Mucosa of rectum (tissue), 2 donors: ENCODE measurements at regions not wholly inside any gene's neighbourhood (a gene's known extent, or its start where the extent isn't known, plus 50 kb on each side); places are given as distances from the start of the nearest gene placed in this dataset.
A peak's percentile ranks its signal among the peaks of the same experiment; 100 is the strongest.

Source experiments
- H3K27ac ChIP-seq, 2 donors: one replicate each; pipeline ENCODE4 v1.7.0; 2013; ENCODE audit warnings: inconsistent platforms in 2 of 2, low read depth in 2 of 2, low read length in 2 of 2
- H3K27me3 ChIP-seq, 2 donors: one replicate each; pipeline ENCODE4 v1.7.0; 2013; ENCODE audit warnings: low read length in 2 of 2; ENCODE audit not compliant: control insufficient read depth in 2 of 2, insufficient read depth in 2 of 2
- H3K36me3 ChIP-seq, 2 donors: one replicate each; pipeline ENCODE4 v1.7.0; 2013; ENCODE audit warnings: low read length in 2 of 2; ENCODE audit not compliant: control insufficient read depth in 2 of 2, insufficient read depth in 2 of 2
- H3K4me1 ChIP-seq, 2 donors: one replicate each; pipeline ENCODE4 v1.7.0; 2013; ENCODE audit warnings: low read length in 2 of 2, mild to moderate bottlenecking in 1 of 2; ENCODE audit not compliant: control insufficient read depth in 2 of 2, insufficient read depth in 2 of 2
- H3K4me3 ChIP-seq, 2 donors: one replicate each; pipeline ENCODE4 v1.7.0; 2013; ENCODE audit warnings: low read length in 2 of 2
- H3K9ac ChIP-seq, 2 donors: one replicate each; pipeline ENCODE4 v1.7.0; 2013; ENCODE audit warnings: low read length in 2 of 2, low read depth in 1 of 2, mild to moderate bottlenecking in 1 of 2
- H3K9me3 ChIP-seq, 2 donors: one replicate each; pipeline ENCODE4 v1.7.0; 2013; ENCODE audit warnings: low read length in 2 of 2; ENCODE audit not compliant: control insufficient read depth in 2 of 2
- donor health status: healthy.
- donor health status: Normal muscosa, but diverticular disease.

DNA sequence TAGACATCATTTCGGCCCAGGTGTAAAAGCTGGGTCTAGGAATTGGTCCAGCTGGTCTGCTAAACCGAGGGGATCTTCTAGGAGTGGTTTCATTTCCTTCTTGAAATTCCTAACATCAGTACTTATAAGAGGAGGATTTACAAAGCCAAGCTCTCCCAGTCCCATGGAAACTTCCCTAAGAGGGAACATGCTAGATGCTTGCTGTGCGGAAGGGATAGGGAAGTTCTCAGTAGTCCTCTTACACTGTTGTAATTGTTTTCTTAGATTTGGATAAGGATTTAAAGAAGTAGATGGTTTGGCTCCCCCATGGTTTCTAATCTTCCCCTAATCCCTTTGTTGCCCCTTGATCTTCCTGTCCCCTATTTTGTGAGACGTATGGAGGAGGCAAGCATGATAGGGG, 89.7 kb upstream of the XCR1 start:
- Histone ChIP-seq H3K27ac (peak overlapping the region in 1 of 2 donors; percentile 49), H3K9ac (no peak overlapping the region), H3K4me3 (no peak overlapping the region)

DNA sequence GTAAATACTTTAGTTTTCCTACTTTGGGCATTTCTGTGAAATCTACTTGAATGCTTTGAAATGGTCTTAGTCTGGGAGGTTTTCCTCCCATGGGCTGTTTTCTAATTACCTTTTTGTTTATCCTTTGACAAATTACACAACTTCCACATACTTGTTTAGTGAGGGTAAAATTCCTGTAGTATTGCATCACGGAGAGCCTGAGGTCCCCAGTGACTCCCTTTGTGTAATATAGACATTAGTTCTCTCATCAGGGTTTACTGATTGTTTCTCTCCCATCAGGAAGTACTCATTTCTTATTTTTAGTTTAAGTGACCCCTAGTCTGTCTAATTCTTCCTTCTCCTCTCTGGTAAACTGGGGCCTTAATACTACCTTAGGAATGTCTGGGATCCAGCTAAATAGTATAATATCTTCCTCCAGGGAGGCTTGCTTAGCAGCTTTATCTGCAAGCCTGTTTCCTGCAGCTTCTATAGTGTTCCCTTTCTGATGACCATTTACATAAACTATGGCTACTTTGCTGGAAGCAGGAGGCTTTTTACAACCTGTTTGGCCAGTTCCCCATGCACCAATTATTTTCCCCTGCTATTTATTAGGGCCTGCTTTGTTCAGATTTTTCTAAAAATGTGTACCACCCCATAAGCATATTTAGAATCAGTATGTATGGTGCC, 87.2 kb upstream of the XCR1 start:
- Histone ChIP-seq H3K9ac (no peak overlapping the region), H3K27ac (peak overlapping the region; percentile 9 to 52), H3K4me1 (peaks cover 5 to 6% of the 10 kb centered on the region in 2 donors), H3K9me3 (no peaks in the 10 kb centered on the region), H3K4me3 (no peak overlapping the region), H3K36me3 (no peaks in the 10 kb centered on the region), H3K27me3 (no peaks in the 10 kb centered on the region)

More for the DNA sequence above, 89.7 kb upstream of the XCR1 start:
- H3K27me3 ChIP-seq = no peaks in the 10 kb centered on the region
- H3K9me3 ChIP-seq = no peaks in the 10 kb centered on the region
- H3K36me3 ChIP-seq = no peaks in the 10 kb centered on the region
- no peaks in the 10 kb centered on the region for H3K4me1 ChIP-seq

DNA sequence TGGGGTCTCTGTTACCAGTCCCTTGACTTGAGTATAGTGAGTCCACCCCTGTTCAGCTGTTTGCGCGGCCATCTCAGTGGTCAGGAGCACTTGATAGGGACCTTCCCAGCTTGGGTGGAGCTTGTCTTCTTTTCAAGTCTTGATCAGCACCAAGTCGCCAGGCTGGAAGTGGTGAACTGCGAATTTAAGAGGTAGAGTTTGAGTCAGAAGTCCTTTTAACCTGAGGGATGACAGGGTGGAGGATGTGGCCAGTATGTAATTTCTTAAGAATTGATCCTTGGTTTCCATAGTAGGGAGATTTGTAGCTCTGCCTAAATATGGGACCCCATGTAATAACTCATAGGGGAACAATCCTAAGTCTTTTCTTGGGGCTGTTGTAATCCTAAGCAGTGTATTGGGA, 86.3 kb upstream of the XCR1 start:
- H3K9me3 ChIP-seq = no peaks in the 10 kb centered on the region
- H3K27me3 ChIP-seq = no peaks in the 10 kb centered on the region
- H3K4me1 ChIP-seq = peaks cover 5 to 6% of the 10 kb centered on the region in 2 donors
- no peak overlapping the region for H3K27ac ChIP-seq
- H3K9ac ChIP-seq = no peak overlapping the region
- H3K4me3 ChIP-seq = no peak overlapping the region
- H3K36me3 ChIP-seq = no peaks in the 10 kb centered on the region

DNA sequence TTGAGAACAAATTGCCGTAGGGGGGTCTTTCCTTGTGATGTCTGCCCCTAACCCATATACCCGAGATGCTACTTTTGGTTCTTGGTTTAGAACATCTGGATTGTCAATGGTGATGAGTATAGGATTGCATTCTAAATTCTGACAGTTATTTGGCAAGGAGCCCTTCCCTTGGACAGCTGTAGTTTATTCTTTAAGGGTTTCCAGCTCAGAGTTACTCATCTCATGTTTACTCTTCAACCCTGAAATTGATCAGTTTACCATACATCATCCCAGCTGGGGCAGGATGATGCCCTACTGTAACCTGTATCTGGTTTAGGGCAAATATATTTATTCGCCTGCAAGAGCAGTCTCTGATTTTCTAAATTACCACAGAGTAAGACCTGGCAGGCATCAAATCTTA, 85.7 kb upstream of the XCR1 start:
- Histone ChIP-seq H3K9me3 (no peaks in the 10 kb centered on the region), H3K36me3 (no peaks in the 10 kb centered on the region), H3K27ac (no peak overlapping the region), H3K9ac (no peak overlapping the region), H3K4me3 (no peak overlapping the region), H3K27me3 (no peaks in the 10 kb centered on the region), H3K4me1 (peaks cover 5 to 6% of the 10 kb centered on the region in 2 donors)

DNA sequence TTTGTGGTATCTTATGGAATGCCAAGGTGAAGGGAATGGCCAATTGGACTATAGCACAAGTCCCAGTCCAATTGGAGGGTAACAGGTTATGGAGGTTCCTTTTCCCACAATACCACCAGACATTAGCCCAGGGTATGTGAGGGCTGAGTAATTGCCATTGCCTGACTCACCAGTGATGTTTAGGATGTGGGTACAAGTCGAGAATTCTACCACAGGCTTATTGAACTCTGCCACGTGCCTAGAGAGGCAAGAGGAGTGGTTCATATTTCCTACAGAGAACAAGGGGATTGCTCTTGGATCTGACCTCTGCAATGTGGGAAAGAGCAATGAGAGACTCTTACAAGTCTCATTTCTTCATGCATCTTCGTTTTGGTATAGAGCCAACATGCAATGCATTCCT, 85.0 kb upstream of the XCR1 start:
- Histone ChIP-seq H3K9ac (no peak overlapping the region), H3K4me3 (no peak overlapping the region), H3K9me3 (no peaks in the 10 kb centered on the region), H3K4me1 (peaks cover 5 to 6% of the 10 kb centered on the region in 2 donors), H3K36me3 (no peaks in the 10 kb centered on the region), H3K27me3 (no peaks in the 10 kb centered on the region), H3K27ac (no peak overlapping the region)

DNA sequence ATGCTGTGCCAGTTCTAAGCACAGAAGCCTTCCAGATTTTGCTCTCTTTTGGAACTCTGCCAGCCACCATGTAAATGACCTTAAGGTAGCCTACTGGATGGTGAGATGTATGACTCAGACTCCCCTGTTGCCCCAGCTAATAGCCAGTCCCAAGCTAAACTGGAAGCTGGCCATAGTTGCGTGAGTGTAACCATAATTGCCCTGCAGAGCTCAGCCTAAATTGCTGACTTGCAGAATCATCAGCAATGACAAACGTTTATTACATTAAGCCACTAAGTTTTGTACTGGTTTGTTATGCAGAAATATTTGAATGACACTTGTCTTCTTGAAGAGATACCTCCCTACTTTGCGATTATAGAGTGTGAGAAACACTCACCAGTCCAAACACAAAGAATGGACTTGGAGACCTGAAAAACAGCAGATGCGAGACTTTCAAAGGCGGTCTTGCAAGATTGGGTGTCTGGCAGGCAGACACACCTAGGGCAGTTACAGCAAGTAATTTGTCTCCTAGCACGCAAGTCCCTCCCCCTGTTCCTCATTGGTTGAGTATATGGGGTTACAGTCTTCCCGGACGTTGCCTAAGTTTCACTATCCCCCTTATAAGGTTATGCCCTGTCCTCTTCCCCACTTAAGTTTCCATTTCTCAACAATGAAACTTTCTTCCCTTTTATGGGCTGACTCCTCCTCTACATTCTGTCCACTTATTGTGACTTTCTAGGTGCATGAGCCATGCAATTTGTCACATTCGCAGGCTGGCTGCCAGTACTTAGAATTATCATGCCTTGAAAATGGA, 83.6 kb upstream of the XCR1 start:
- Histone ChIP-seq H3K9me3 (no peaks in the 10 kb centered on the region), H3K36me3 (no peaks in the 10 kb centered on the region), H3K27ac (peak overlapping the region; percentile 25 to 49), H3K4me1 (peaks cover 5 to 6% of the 10 kb centered on the region in 2 donors), H3K4me3 (no peak overlapping the region), H3K9ac (no peak overlapping the region), H3K27me3 (no peaks in the 10 kb centered on the region)

DNA sequence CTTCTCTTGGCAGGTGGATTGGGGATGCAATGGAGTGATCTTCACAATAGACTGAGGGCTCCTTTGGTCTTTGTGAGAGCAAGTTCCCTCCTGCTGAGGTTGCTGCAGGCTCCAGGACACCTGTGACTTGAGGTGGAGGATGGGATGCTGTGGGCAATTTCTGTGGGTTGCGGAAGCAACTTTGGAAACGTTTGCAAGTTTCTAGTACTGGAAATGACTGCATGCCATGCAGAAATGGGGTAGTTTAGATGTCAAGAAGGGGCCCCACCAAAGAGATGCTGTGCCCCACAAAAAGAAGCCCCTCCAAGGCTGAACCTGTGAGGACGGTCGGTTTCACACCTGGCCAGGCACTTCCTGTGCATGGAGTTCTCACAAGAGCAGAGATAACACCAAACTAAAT, 80.4 kb upstream of the XCR1 start:
- H3K9ac ChIP-seq = no peak overlapping the region
- H3K27ac ChIP-seq = no peak overlapping the region
- H3K9me3 ChIP-seq = no peaks in the 10 kb centered on the region
- peaks cover 5 to 6% of the 10 kb centered on the region in 2 donors for H3K4me1 ChIP-seq
- no peak overlapping the region for H3K4me3 ChIP-seq
- no peaks in the 10 kb centered on the region for H3K36me3 ChIP-seq
- no peaks in the 10 kb centered on the region for H3K27me3 ChIP-seq

DNA sequence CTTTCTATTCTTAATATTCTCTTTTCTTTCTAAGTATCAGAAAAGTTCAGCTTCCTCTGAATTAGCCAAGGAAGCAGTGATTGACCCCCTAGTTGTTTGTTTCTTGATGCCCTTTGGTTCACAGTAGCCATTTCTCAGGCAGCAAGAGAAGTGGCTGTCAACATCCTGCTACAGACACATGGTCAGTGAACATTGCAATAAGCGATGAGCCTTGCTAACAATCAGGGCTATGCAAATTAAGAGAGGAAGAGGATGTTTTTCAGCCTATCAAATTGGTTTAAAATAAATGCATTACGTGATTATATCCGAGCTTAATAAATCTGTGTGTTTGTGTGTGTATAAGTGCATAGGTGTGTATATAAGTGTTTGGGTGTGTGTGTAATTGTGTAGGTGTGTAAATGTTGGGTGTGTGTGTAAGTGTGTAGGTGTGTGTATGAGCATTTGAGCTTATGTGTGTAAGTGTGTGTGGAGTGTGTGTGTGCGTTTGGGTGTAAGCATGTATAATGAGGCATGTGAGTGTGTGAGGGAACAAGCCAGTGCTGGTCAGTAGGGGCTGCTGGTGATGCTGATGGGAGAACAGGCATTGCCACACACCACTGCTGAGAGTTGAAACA, 78.1 kb upstream of the XCR1 start:
- peaks cover 0 to under 1% of the 10 kb centered on the region in 2 donors for H3K4me1 ChIP-seq
- no peaks in the 10 kb centered on the region for H3K9me3 ChIP-seq
- no peak overlapping the region for H3K4me3 ChIP-seq
- H3K36me3 ChIP-seq = no peaks in the 10 kb centered on the region
- no peak overlapping the region for H3K27ac ChIP-seq
- H3K9ac ChIP-seq = no peak overlapping the region
- no peaks in the 10 kb centered on the region for H3K27me3 ChIP-seq

DNA sequence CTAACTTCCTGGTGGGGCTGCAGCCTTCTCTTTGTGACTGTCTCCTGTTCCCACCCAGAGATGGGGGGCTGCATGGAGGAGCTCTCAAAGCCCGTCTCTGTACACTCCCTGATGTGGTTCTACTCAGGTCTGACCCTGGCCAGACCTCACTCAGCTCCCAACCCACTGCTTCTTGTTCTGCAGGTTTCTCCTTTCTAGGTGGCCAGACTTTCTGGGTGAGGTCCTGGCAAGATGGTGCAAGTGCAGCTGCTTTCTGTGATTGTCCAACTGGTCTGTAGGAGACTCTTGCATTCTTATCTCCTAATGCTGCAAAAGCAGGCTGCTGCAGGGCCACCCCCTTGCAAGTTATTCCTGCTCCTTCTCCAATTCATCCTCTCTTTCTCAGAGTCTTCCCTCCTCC, 77.4 kb upstream of the XCR1 start:
- Histone ChIP-seq H3K9me3 (no peaks in the 10 kb centered on the region), H3K9ac (no peak overlapping the region), H3K4me1 (no peaks in the 10 kb centered on the region), H3K4me3 (no peak overlapping the region), H3K36me3 (no peaks in the 10 kb centered on the region), H3K27me3 (no peaks in the 10 kb centered on the region), H3K27ac (no peak overlapping the region)

DNA sequence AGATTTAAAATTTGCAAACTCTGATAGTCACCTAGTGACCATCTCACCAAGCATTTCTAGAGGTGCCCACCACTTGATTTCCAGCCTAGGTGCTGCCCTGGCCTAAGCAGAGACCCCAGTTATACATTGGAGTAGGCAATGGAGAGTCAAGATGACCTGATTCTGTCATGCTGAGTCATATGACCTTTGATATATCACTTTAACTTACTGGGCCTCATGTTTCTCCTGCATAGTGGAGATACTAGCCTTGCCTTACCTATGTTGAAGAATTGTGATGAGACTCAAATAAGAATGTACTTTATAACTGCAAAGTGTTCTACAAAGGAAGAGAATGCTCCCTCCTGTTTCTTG, 75.5 kb upstream of the XCR1 start:
- Histone ChIP-seq H3K9ac (no peak overlapping the region), H3K27ac (no peak overlapping the region), H3K36me3 (no peaks in the 10 kb centered on the region), H3K4me1 (peaks cover 4 to 10% of the 10 kb centered on the region in 2 donors), H3K27me3 (no peaks in the 10 kb centered on the region), H3K4me3 (no peak overlapping the region), H3K9me3 (no peaks in the 10 kb centered on the region)
